Neural progenitor cell (in vitro differentiated cells): ENCODE measurements at regions not wholly inside any gene's neighbourhood (a gene's known extent, or its start where the extent isn't known, plus 50 kb on each side); places are given as distances from the start of the nearest gene placed in this dataset.

Experiments
- DNase-seq: peaks from one replicate; pipeline ENCODE4 v3.0.0-alpha.2; 2016; ENCODE audit warnings: low spot score
- H2AFZ ChIP-seq: fragments of 200-600 bp; sonication (generic); replicated peaks from 2 replicates; pipeline ENCODE4 v1.6.1; 2016; ENCODE audit warnings: antibody characterized with exemption
- H3F3A ChIP-seq: fragments of 200-600 bp; sonication (generic); 2 replicates; pipeline ENCODE4 v1.6.1; 2016; ENCODE audit warnings: antibody characterized with exemption, low read depth
- H3K27ac ChIP-seq: fragments of 200-600 bp; sonication (generic); 2 replicates; pipeline ENCODE4 v1.5.1; 2016; ENCODE audit warnings: mild to moderate bottlenecking
- H3K27me3 ChIP-seq: fragments of 200-600 bp; sonication (generic); 2 replicates; pipeline ENCODE4 v1.6.1; 2016; ENCODE audit warnings: mild to moderate bottlenecking, moderate library complexity
- H3K36me3 ChIP-seq: fragments of 200-600 bp; sonication (generic); 2 replicates; pipeline ENCODE4 v1.5.1; 2016
- H3K4me1 ChIP-seq: fragments of 200-600 bp; sonication (generic); 2 replicates; pipeline ENCODE4 v1.6.1; 2016; ENCODE audit warnings: mixed run types
- H3K4me2 ChIP-seq: fragments of 200-600 bp; sonication (generic); 2 replicates; pipeline ENCODE4 v1.6.1; 2016
- H3K4me3 ChIP-seq: fragments of 200-600 bp; sonication (generic); 2 replicates; pipeline ENCODE4 v1.5.1; 2016
- H3K79me2 ChIP-seq: fragments of 200-600 bp; sonication (generic); 2 replicates; pipeline ENCODE4 v1.6.1; 2016; ENCODE audit warnings: low read depth
- H3K9ac ChIP-seq: fragments of 200-600 bp; sonication (generic); 2 replicates; pipeline ENCODE4 v1.6.1; 2016
- H3K9me3 ChIP-seq: fragments of 200-600 bp; sonication (generic); 2 replicates; pipeline ENCODE4 v1.5.1; 2016; ENCODE audit warnings: low read depth
- H4K20me1 ChIP-seq: fragments of 200-600 bp; sonication (generic); 2 replicates; pipeline ENCODE4 v1.6.1; 2016; ENCODE audit warnings: low read depth
- H3K27ac Mint-ChIP-seq: 3 replicates; pipeline ENCODE4 v1.8.0; 2021; ENCODE audit warnings: mixed read lengths
- H3K27me3 Mint-ChIP-seq: 2 replicates; pipeline ENCODE4 v1.8.0; 2022; ENCODE audit warnings: low read depth, mild to moderate bottlenecking, inconsistent platforms, moderate library complexity, mixed read lengths; ENCODE audit not compliant: insufficient read depth
- H3K36me3 Mint-ChIP-seq: 3 replicates; pipeline ENCODE4 v1.8.0; 2021; ENCODE audit warnings: mixed read lengths
- H3K4me1 Mint-ChIP-seq: 3 replicates; pipeline ENCODE4 v1.8.0; 2021; ENCODE audit warnings: mixed read lengths
- H3K4me3 Mint-ChIP-seq: 3 replicates; pipeline ENCODE4 v1.8.0; 2021; ENCODE audit warnings: mild to moderate bottlenecking, moderate library complexity, mixed read lengths
- H3K9me3 Mint-ChIP-seq: 3 replicates; pipeline ENCODE4 v1.8.0; 2020; ENCODE audit warnings: mixed read lengths
- EZH2 ChIP-seq: fragments of 200-600 bp; sonication (generic); IDR thresholded peaks from 2 replicates; pipeline ENCODE4 v1.6.1; 2017; ENCODE audit warnings: antibody characterized with exemption, mild to moderate bottlenecking, moderate library complexity
- EZH2phosphoT487 ChIP-seq: fragments of 200-600 bp; sonication (generic); IDR thresholded peaks from 2 replicates; pipeline ENCODE4 v1.6.1; 2017; ENCODE audit warnings: antibody characterized with exemption
- TF ChIP-seq, protein P1 (sequence below): fragments of 200-600 bp; sonication (generic); IDR thresholded peaks from 2 replicates; pipeline ENCODE4 v1.5.1; 2017; ENCODE audit warnings: antibody characterized with exemption, mild to moderate bottlenecking

DNA sequence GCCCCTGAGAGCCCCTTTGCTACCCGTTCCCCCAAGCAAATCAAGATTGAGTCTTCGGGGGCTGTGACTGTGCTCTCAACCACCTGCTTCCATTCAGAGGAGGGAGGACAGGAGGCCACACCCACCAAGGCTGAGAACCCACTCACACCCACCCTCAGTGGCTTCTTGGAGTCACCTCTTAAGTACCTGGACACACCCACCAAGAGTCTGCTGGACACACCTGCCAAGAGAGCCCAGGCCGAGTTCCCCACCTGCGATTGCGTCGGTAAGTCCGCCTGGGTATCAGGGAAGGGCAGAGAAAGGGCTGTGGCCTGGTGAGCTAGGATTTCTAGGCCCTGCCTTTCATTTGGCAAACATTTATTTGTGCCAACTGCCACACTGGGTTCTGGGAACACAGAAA is 63.4 kb downstream of the TET3 start:
- Histone ChIP-seq H3K9me3 (no peaks in the 10 kb centered on the region), H4K20me1 (peaks cover 33% of the 10 kb centered on the region), H3K4me3 (no peak overlapping the region), H3K4me2 (no peak overlapping the region), H3K9ac (no peak overlapping the region), H3K4me1 (peaks cover 3% of the 10 kb centered on the region), H3K27ac (no peak overlapping the region), H2AFZ (no peak overlapping the region), H3K36me3 (no peaks in the 10 kb centered on the region), H3F3A (no peaks in the 10 kb centered on the region), H3K27me3 (no peaks in the 10 kb centered on the region), H3K79me2 (peaks cover 4% of the 10 kb centered on the region)
- Mint-ChIP-seq H3K27ac (no peak overlapping the region), H3K4me1 (peaks cover 7% of the 10 kb centered on the region), H3K36me3 (peaks cover 19% of the 10 kb centered on the region), H3K27me3 (peaks cover 2% of the 10 kb centered on the region), H3K9me3 (no peaks in the 10 kb centered on the region), H3K4me3 (no peak overlapping the region)
- no peak for DNase-seq
- TF ChIP-seq EZH2 (no peak), EZH2phosphoT487 (no peak)
- TF ChIP-seq, protein P1, sequence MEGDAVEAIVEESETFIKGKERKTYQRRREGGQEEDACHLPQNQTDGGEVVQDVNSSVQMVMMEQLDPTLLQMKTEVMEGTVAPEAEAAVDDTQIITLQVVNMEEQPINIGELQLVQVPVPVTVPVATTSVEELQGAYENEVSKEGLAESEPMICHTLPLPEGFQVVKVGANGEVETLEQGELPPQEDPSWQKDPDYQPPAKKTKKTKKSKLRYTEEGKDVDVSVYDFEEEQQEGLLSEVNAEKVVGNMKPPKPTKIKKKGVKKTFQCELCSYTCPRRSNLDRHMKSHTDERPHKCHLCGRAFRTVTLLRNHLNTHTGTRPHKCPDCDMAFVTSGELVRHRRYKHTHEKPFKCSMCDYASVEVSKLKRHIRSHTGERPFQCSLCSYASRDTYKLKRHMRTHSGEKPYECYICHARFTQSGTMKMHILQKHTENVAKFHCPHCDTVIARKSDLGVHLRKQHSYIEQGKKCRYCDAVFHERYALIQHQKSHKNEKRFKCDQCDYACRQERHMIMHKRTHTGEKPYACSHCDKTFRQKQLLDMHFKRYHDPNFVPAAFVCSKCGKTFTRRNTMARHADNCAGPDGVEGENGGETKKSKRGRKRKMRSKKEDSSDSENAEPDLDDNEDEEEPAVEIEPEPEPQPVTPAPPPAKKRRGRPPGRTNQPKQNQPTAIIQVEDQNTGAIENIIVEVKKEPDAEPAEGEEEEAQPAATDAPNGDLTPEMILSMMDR: no peak

DNA sequence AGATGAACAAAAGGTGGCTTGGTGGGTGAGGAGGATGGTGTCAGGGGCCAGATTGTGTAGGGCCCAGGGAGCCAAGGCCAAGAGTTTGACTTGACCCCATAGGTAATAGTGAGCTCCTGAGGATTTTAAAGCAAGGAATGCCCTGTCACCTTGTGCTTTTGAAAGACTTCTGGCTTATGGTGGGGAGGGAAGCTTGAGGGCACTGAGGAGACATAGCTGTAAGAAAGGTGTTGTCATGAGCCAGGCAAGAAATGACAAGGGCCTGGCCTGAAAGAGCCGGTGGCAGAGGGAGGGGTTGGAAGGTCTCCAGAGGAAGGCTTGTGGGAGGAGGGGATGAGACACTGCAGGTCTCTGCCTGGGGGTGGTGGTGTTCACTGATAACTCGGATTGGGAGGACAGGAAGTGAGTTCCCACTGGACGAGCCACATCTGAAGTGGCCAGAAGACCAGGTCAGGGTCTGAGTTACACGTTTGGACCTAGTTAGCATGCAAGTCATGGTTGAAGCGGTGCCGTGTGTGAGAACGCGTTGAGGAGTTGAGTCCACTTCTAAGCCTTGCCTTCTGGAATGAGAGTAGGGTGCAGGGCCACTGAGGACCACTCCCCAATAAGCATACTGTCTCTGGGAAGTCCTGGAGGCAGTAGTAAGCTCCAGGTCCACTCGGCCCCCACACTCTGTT is 64.3 kb downstream of the TET3 start:
- Mint-ChIP-seq H3K4me3 (no peak overlapping the region), H3K27ac (no peak overlapping the region), H3K36me3 (peaks cover 21% of the 10 kb centered on the region), H3K27me3 (peaks cover 3% of the 10 kb centered on the region), H3K4me1 (peaks cover 9% of the 10 kb centered on the region), H3K9me3 (no peaks in the 10 kb centered on the region)
- H3K79me2 ChIP-seq: peaks cover 4% of the 10 kb centered on the region
- peaks cover 3% of the 10 kb centered on the region for H3K4me1 ChIP-seq
- no peak overlapping the region for H3K4me3 ChIP-seq
- H3K27me3 ChIP-seq: no peaks in the 10 kb centered on the region
- H4K20me1 ChIP-seq: peaks cover 28% of the 10 kb centered on the region
- no peak overlapping the region for H3K27ac ChIP-seq
- H3F3A ChIP-seq: no peaks in the 10 kb centered on the region
- H3K9me3 ChIP-seq: no peaks in the 10 kb centered on the region
- H2AFZ ChIP-seq: no peak overlapping the region
- no peak overlapping the region for H3K4me2 ChIP-seq
- no peak overlapping the region for H3K9ac ChIP-seq
- no peak for DNase-seq
- TF ChIP-seq, protein P1: no peak
- TF ChIP-seq EZH2 (no peak), EZH2phosphoT487 (no peak)
- H3K36me3 ChIP-seq: no peaks in the 10 kb centered on the region

DNA sequence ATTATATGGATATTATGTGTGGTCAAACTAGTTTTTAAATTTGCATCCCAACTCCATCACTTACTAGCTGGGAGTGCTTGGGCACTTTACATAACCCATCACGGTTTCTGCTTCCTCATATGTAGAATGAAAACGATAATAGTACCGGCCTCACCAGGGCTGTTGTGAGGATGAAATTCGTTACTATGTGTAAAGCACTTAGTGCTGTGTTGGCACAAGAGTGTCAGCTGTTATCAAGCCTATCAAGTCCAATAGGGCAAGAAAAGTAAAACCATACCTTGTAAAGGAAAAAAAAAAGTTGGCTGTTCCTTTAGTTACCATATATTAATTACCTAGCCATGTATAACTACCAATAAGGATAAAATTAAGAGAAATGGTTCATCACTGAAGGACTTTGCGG is 65.4 kb downstream of the TET3 start:
- H3K9me3 ChIP-seq: no peaks in the 10 kb centered on the region
- H3K27ac ChIP-seq: no peak overlapping the region
- H3K9ac ChIP-seq: no peak overlapping the region
- peaks cover 26% of the 10 kb centered on the region for H4K20me1 ChIP-seq
- DNase-seq: no peak
- peaks cover 24% of the 10 kb centered on the region for H3K36me3 Mint-ChIP-seq
- no peaks in the 10 kb centered on the region for H3K36me3 ChIP-seq
- H3K79me2 ChIP-seq: peaks cover 4% of the 10 kb centered on the region
- H3K4me3 ChIP-seq: no peak overlapping the region
- TF ChIP-seq, protein P1: no peak
- TF ChIP-seq EZH2 (no peak), EZH2phosphoT487 (no peak)
- H3K4me1 ChIP-seq: peaks cover 3% of the 10 kb centered on the region
- H3K4me3 Mint-ChIP-seq: no peak overlapping the region
- no peak overlapping the region for H3K27ac Mint-ChIP-seq
- H3K4me1 Mint-ChIP-seq: peaks cover 11% of the 10 kb centered on the region
- H3F3A ChIP-seq: no peaks in the 10 kb centered on the region
- H3K9me3 Mint-ChIP-seq: no peaks in the 10 kb centered on the region
- H3K27me3 Mint-ChIP-seq: peaks cover 2% of the 10 kb centered on the region
- no peak overlapping the region for H3K4me2 ChIP-seq
- H3K27me3 ChIP-seq: no peaks in the 10 kb centered on the region
- no peak overlapping the region for H2AFZ ChIP-seq
